Sigmoid colon (tissue), 4 donors: ENCODE measurements at regions not wholly inside any gene's neighbourhood (a gene's known extent, or its start where the extent isn't known, plus 50 kb on each side); places are given as distances from the start of the nearest gene placed in this dataset.

Source experiments
- CTCF ChIP-seq, 4 experiments: fragments of 450-650 bp in 3 of 4; fragments of 200-600 bp in 1 of 4; IDR thresholded peaks; one replicate each; pipeline ENCODE4 v1.5.1; 2016 to 2019; ENCODE audit warnings: antibody characterized with exemption in 4 of 4, mild to moderate bottlenecking in 3 of 4, moderate library complexity in 2 of 4
- EP300 ChIP-seq, 4 donors: sonication (generic); formaldehyde crosslinking; IDR thresholded peaks; one replicate each; pipeline ENCODE4 v1.6.1; 2017; ENCODE audit warnings: antibody characterized with exemption in 4 of 4
- POLR2AphosphoS5 ChIP-seq, 4 donors: sonication (generic); formaldehyde crosslinking; IDR thresholded peaks; one replicate each; pipeline ENCODE4 v1.6.1; 2017; ENCODE audit warnings: antibody characterized with exemption in 4 of 4

DNA sequence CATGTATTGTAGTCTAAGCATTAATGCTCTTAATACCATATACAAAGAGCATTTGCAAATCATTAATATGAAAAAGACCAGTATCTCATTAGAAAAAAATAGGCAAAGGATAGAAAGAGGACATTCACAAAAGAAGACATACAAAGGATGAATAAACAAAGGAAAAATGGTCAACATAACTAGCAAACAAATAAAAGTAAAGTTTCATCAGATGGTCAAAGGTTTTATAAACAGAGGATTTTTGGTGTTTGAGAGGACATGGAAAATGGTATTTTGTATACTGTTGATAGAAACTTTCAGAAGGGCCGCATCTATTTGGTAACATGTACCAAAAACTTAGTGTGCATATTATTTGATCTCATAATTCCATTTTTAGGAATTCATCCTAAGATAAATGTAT is 414.8 kb downstream of the PIK3R1 start:
- TF ChIP-seq POLR2AphosphoS5 (IDR thresholded peaks at IDR 0.05) (no peak), CTCF (IDR thresholded peaks at IDR 0.05) (no peak), EP300 (IDR thresholded peaks at IDR 0.05) (no peak)
